ENCODE measurements at regions not wholly inside any gene's neighbourhood (a gene's known extent, or its start where the extent isn't known, plus 50 kb on each side); places are given as distances from the start of the nearest gene placed in this dataset.

- TF ChIP-seq, protein P1, sequence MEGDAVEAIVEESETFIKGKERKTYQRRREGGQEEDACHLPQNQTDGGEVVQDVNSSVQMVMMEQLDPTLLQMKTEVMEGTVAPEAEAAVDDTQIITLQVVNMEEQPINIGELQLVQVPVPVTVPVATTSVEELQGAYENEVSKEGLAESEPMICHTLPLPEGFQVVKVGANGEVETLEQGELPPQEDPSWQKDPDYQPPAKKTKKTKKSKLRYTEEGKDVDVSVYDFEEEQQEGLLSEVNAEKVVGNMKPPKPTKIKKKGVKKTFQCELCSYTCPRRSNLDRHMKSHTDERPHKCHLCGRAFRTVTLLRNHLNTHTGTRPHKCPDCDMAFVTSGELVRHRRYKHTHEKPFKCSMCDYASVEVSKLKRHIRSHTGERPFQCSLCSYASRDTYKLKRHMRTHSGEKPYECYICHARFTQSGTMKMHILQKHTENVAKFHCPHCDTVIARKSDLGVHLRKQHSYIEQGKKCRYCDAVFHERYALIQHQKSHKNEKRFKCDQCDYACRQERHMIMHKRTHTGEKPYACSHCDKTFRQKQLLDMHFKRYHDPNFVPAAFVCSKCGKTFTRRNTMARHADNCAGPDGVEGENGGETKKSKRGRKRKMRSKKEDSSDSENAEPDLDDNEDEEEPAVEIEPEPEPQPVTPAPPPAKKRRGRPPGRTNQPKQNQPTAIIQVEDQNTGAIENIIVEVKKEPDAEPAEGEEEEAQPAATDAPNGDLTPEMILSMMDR (IDR thresholded peaks at IDR 0.05): no peak
- no peak for TF ChIP-seq POLR2A (IDR thresholded peaks at IDR 0.05)
- no peak overlapping the region for H3K27ac ChIP-seq
- H3K4me3 ChIP-seq: no peak overlapping the region
- H3K9me3 ChIP-seq (replicated peaks in 1 of 3): no peaks in the 10 kb centered on the region
- no peaks in the 10 kb centered on the region for H3K4me1 ChIP-seq (replicated peaks in 1 of 2)
- no peak for DNase-seq
- intact Hi-C loops (cut with DNase I): no loop called here
- no peaks in the 10 kb centered on the region for H3K27me3 ChIP-seq
- H3K36me3 ChIP-seq (replicated peaks in 1 of 2): no peaks in the 10 kb centered on the region
- 70 to 83% (median 77%) methylated on average over 4 of the region's 4 CpGs for WGBS, 4 donors
Observed at GRCh38 chr22:49561338-49561737, 266.3 kb downstream of the BRD1 start.

DNA sequence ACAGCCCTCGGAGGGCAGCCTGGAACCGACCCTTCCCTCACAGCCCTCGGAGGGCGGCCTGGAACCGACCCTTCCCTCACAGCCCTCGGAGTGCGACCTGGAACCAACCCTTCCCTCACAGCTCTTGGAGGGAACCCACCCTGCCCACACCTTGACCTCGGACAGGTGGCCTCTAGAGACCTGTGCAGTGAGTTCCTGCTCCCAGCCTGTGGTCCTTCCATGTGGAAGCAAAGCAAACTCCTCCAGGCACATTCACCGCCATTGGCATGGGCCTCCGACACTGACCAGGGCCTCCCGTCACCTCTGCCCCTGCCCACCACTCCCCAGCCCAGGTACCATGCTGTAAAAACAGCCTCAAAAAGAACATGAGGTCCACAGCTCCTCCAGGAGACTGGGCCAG lies 272.1 kb downstream of the BRD1 start:
- Histone ChIP-seq H3K27ac (no peak overlapping the region), H3K27me3 (no peaks in the 10 kb centered on the region), H3K9me3 (replicated peaks in 1 of 3) (no peaks in the 10 kb centered on the region), H3K4me1 (replicated peaks in 1 of 2) (no peaks in the 10 kb centered on the region), H3K4me3 (no peak overlapping the region), H3K36me3 (replicated peaks in 1 of 2) (no peaks in the 10 kb centered on the region)
- WGBS, 4 donors: 81 to 92% (median 86%) methylated on average over 6 to 11 of the region's 11 CpGs
- no peak for TF ChIP-seq POLR2A (IDR thresholded peaks at IDR 0.05)
- TF ChIP-seq, protein P1 (IDR thresholded peaks at IDR 0.05): no peak
- intact Hi-C loops (cut with DNase I): no loop called here
- peak in 1 of 7 donors; percentile 8 for DNase-seq

- Histone ChIP-seq H3K36me3 (replicated peaks in 1 of 2) (no peaks in the 10 kb centered on the region), H3K4me3 (no peak overlapping the region), H3K4me1 (replicated peaks in 1 of 2) (no peaks in the 10 kb centered on the region), H3K9me3 (replicated peaks in 1 of 3) (no peaks in the 10 kb centered on the region), H3K27me3 (no peaks in the 10 kb centered on the region), H3K27ac (no peak overlapping the region)
- 82 to 86% (median 85%) methylated on average over 9 to 17 of the region's 17 CpGs for WGBS, 4 donors
- TF ChIP-seq, protein P1 (IDR thresholded peaks at IDR 0.05): no peak
- no peak for TF ChIP-seq POLR2A (IDR thresholded peaks at IDR 0.05)
- DNase-seq: peak in 1 of 7 donors; percentile 8
- intact Hi-C loops (cut with DNase I): no loop called here
Observed at GRCh38 chr22:49554741-49555140, 272.9 kb downstream of the BRD1 start.

DNA sequence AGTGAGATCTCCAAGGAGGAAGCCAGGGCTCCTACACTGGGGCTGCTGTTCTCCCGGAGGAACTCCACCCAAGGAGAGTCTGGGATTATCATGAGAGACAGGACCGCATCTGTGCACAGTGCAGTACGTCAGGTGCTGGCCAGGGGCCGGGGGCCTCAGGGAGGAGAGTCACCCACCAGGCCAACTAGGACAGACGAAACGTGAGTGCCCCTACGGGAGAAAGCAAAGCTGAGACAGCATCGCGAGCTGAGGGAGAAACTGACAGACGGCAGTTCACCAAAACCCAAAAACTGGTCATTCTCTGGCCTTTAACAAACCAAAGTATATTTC lies 273.4 kb downstream of the BRD1 start:
- Histone ChIP-seq H3K27ac (no peak overlapping the region), H3K4me1 (replicated peaks in 1 of 2) (no peaks in the 10 kb centered on the region), H3K27me3 (no peaks in the 10 kb centered on the region), H3K36me3 (replicated peaks in 1 of 2) (no peaks in the 10 kb centered on the region), H3K4me3 (no peak overlapping the region), H3K9me3 (replicated peaks in 1 of 3) (no peaks in the 10 kb centered on the region)
- DNase-seq: peak in 1 of 7 donors; percentile 5
- intact Hi-C loops (cut with DNase I): no loop called here
- TF ChIP-seq, protein P1 (IDR thresholded peaks at IDR 0.05): no peak
- TF ChIP-seq POLR2A (IDR thresholded peaks at IDR 0.05): no peak
- WGBS, 4 donors: 76 to 87% (median 81%) methylated on average over 10 of the region's 10 CpGs

Data from adrenal gland (tissue), 9 donors.